ENCODE measurements at regions not wholly inside any gene's neighbourhood (a gene's known extent, or its start where the extent isn't known, plus 50 kb on each side); places are given as distances from the start of the nearest gene placed in this dataset.

- peak overlapping the region; percentile 26 for H3K27ac ChIP-seq
- TF ChIP-seq ZFX (IDR thresholded peaks at IDR 0.05), result no peak
- TF ChIP-seq CTCF (conservative IDR thresholded peaks at IDR 0.05), result no peak
Observed at GRCh38 chr15:62474021-62474770, 309.1 kb upstream of the C2CD4B start.

GRCh38 chr15:62474771-62475124 is 309.7 kb upstream of the C2CD4B start:
- TF ChIP-seq CTCF (conservative IDR thresholded peaks at IDR 0.05), result no peak
- no peak for TF ChIP-seq ZFX (IDR thresholded peaks at IDR 0.05)
- H3K27ac ChIP-seq, result no peak overlapping the region

- TF ChIP-seq ZFX (IDR thresholded peaks at IDR 0.05) (no peak), CTCF (conservative IDR thresholded peaks at IDR 0.05) (no peak)
Observed at GRCh38 chr15:62475591-62475990, 310.5 kb upstream of the C2CD4B start.

GRCh38 chr15:62476163-62476562 is 311.1 kb upstream of the C2CD4B start:
- H3K27ac ChIP-seq, result no peak overlapping the region
- TF ChIP-seq CTCF (conservative IDR thresholded peaks at IDR 0.05) (no peak), ZFX (IDR thresholded peaks at IDR 0.05) (no peak)

More at GRCh38 chr15:62475591-62475990, 310.5 kb upstream of the C2CD4B start:
- H3K27ac ChIP-seq, result no peak overlapping the region

- TF ChIP-seq ZFX (IDR thresholded peaks at IDR 0.05) (no peak), CTCF (conservative IDR thresholded peaks at IDR 0.05) (no peak)
- no peak overlapping the region for H3K27ac ChIP-seq
Observed at GRCh38 chr15:62477929-62478328, 312.8 kb upstream of the C2CD4B start.

- H3K27ac ChIP-seq, result no peak overlapping the region
Observed at GRCh38 chr15:62482785-62483429, 317.8 kb upstream of the C2CD4B start.

More at GRCh38 chr15:62482785-62483429, 317.8 kb upstream of the C2CD4B start:
- peak; percentile 14; the same call in 1 of the 2 replicates for TF ChIP-seq CTCF (conservative IDR thresholded peaks at IDR 0.05)
- no peak for TF ChIP-seq ZFX (IDR thresholded peaks at IDR 0.05)
